Suprapubic skin (tissue), 4 donors: ENCODE measurements at regions not wholly inside any gene's neighbourhood (a gene's known extent, or its start where the extent isn't known, plus 50 kb on each side); places are given as distances from the start of the nearest gene placed in this dataset.

Experiments
- DNase-seq, 2 donors: peaks; one replicate each; pipeline ENCODE4 v3.0.0-alpha.2; 2019; ENCODE audit warnings: low spot score in 2 of 2
- H3K27ac ChIP-seq: fragments of 200-600 bp; sonication (generic); one replicate; pipeline ENCODE4 v1.5.1; 2019
- H3K27me3 ChIP-seq: fragments of 200-600 bp; sonication (generic); one replicate; pipeline ENCODE4 v1.5.1; 2019
- H3K36me3 ChIP-seq: fragments of 200-600 bp; sonication (generic); one replicate; pipeline ENCODE4 v1.5.1; 2019
- H3K4me1 ChIP-seq: fragments of 200-600 bp; sonication (generic); one replicate; pipeline ENCODE4 v1.5.1; 2019
- H3K4me3 ChIP-seq: fragments of 200-600 bp; sonication (generic); one replicate; pipeline ENCODE4 v1.5.1; 2019; ENCODE audit warnings: mild to moderate bottlenecking
- H3K9me3 ChIP-seq: fragments of 200-600 bp; sonication (generic); one replicate; pipeline ENCODE4 v1.5.1; 2019
- EP300 ChIP-seq: sonication (generic); formaldehyde crosslinking; IDR thresholded peaks from one replicate; pipeline ENCODE4 v1.6.1; 2017; ENCODE audit warnings: antibody characterized with exemption
- POLR2A ChIP-seq, 2 donors: fragments of 450-650 bp; IDR thresholded peaks; one replicate each; pipeline ENCODE4 v1.6.1; 2017; ENCODE audit warnings: antibody characterized with exemption in 2 of 2, mild to moderate bottlenecking in 2 of 2, moderate library complexity in 2 of 2
- POLR2AphosphoS5 ChIP-seq, 3 donors: sonication (generic); formaldehyde crosslinking; IDR thresholded peaks; one replicate each; pipeline ENCODE4 v1.6.1; 2017; ENCODE audit warnings: antibody characterized with exemption in 3 of 3
- WGBS: methylation state at CpG from one replicate; pipeline ENCODE4 v1.1.5; 2018; 5-methylcytosine and 5-hydroxymethylcytosine counted together
- TF ChIP-seq, protein P1 (sequence below), 2 donors: fragments of 200-600 bp in 1 of 2; fragments of 450-650 bp in 1 of 2; sonication (generic) in 1 of 2; IDR thresholded peaks; one replicate each; pipeline ENCODE4 v1.5.1; 2016 to 2019; ENCODE audit warnings: antibody characterized with exemption in 2 of 2, mild to moderate bottlenecking in 1 of 2, moderate library complexity in 1 of 2

DNA sequence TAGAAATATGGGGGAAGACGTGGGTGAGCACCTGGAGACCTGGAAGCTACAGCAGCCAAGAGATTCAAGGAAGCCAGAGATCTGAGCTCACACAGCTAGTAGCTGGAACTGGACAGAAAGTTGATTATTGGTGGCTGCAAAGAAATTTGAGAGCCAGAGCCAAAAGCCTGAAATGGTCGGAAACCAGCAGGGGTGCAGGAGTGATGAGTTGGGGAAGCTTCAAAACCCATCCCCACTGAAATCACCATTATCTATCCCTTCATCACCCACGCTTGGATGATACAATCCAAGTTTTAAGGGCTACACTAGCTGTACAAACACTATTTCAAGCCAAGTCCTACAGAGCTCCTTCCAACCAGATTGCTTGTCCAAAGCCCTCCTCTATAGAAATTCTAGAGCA lies 296.1 kb upstream of the NEBL start:
- 82% methylated on average over 3 of the region's 3 CpGs for WGBS
- no peak overlapping the region for H3K4me3 ChIP-seq
- peaks cover 11% of the 10 kb centered on the region for H3K4me1 ChIP-seq
- H3K9me3 ChIP-seq: peaks cover 9% of the 10 kb centered on the region
- TF ChIP-seq, protein P1, sequence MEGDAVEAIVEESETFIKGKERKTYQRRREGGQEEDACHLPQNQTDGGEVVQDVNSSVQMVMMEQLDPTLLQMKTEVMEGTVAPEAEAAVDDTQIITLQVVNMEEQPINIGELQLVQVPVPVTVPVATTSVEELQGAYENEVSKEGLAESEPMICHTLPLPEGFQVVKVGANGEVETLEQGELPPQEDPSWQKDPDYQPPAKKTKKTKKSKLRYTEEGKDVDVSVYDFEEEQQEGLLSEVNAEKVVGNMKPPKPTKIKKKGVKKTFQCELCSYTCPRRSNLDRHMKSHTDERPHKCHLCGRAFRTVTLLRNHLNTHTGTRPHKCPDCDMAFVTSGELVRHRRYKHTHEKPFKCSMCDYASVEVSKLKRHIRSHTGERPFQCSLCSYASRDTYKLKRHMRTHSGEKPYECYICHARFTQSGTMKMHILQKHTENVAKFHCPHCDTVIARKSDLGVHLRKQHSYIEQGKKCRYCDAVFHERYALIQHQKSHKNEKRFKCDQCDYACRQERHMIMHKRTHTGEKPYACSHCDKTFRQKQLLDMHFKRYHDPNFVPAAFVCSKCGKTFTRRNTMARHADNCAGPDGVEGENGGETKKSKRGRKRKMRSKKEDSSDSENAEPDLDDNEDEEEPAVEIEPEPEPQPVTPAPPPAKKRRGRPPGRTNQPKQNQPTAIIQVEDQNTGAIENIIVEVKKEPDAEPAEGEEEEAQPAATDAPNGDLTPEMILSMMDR (IDR thresholded peaks at IDR 0.05): no peak
- no peak for TF ChIP-seq POLR2AphosphoS5 (IDR thresholded peaks at IDR 0.05)
- no peak for TF ChIP-seq POLR2A (IDR thresholded peaks at IDR 0.05)
- no peak for TF ChIP-seq EP300
- no peaks in the 10 kb centered on the region for H3K27me3 ChIP-seq
- no peak for DNase-seq
- H3K27ac ChIP-seq: no peak overlapping the region
- no peaks in the 10 kb centered on the region for H3K36me3 ChIP-seq

DNA sequence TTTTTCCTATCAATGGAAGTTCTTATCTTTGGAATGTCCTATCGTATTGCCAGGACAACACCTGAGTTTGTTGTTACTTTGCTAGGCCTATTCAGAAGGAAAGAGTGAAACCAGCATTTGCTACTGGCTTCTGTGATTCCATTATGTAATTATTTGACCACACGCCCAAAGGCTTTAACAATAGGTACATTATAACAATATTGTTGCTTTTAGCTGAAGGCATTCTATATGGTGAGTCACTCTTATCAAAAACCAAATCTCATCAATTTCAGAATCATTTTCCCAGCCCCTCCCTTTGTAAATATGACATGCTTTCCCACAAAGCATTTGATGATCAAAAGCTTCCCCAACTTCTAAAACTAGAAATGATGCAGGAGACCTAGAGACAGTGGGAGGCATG lies 294.4 kb upstream of the NEBL start:
- no peak for DNase-seq
- H3K4me1 ChIP-seq: peaks cover 11% of the 10 kb centered on the region
- 71% methylated on average over 2 of the region's 2 CpGs for WGBS
- H3K9me3 ChIP-seq: no peaks in the 10 kb centered on the region
- H3K27me3 ChIP-seq: no peaks in the 10 kb centered on the region
- H3K27ac ChIP-seq: peak overlapping the region; percentile 25
- TF ChIP-seq EP300 (no peak), POLR2AphosphoS5 (IDR thresholded peaks at IDR 0.05) (no peak), POLR2A (IDR thresholded peaks at IDR 0.05) (no peak)
- TF ChIP-seq, protein P1 (IDR thresholded peaks at IDR 0.05): no peak
- H3K4me3 ChIP-seq: no peak overlapping the region
- no peaks in the 10 kb centered on the region for H3K36me3 ChIP-seq

DNA sequence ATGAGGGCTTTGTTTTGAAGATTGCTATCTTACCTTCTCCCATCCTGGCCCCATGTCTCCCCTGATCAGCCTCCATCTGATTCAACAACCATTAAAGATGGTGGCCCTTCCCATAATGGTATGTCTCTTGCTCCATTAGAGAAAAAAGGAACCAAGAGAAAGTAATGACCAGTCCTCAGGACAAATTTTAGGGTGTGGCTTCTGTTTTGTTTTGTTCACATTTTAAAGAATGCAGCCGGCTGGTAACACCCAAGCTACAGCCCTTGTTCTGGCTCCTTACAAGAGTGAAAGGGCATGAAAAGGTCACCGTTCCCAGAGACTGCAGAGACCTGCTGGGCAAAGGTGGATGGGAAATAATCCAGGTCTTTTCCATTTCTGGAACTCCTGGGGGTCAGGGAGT lies 287.9 kb upstream of the NEBL start:
- 70% methylated on average over 2 of the region's 2 CpGs for WGBS
- TF ChIP-seq POLR2A (IDR thresholded peaks at IDR 0.05) (no peak), EP300 (no peak), POLR2AphosphoS5 (IDR thresholded peaks at IDR 0.05) (no peak)
- TF ChIP-seq, protein P1 (IDR thresholded peaks at IDR 0.05): no peak
- H3K9me3 ChIP-seq: no peaks in the 10 kb centered on the region

DNA sequence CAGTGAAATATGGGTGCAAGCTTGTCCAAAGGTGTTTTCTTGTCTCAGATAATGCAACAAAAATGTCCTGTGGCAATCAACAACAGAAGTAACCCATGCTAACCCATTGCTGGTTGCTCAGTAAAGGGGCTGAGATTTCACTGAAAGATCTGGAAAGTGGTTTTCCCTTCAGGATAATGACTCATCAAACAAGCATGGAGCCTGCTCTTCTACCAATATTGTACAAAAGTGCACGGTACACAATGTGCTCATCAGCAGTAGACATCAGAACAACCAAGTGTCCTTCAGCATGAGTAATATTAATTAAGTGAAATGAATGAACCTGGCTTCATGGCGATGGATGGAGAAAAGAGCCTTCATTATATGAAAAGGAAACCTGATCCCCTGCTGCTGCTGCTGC lies 287.1 kb upstream of the NEBL start:
- peak overlapping the region; percentile 25 for H3K27ac ChIP-seq
- 56% methylated on average over 2 of the region's 2 CpGs for WGBS
- TF ChIP-seq POLR2AphosphoS5 (IDR thresholded peaks at IDR 0.05) (no peak), POLR2A (IDR thresholded peaks at IDR 0.05) (no peak), EP300 (no peak)
- TF ChIP-seq, protein P1 (IDR thresholded peaks at IDR 0.05): no peak
- no peak overlapping the region for H3K4me3 ChIP-seq
- H3K4me1 ChIP-seq: peaks cover 14% of the 10 kb centered on the region
- H3K9me3 ChIP-seq: no peaks in the 10 kb centered on the region
- DNase-seq: no peak
- no peaks in the 10 kb centered on the region for H3K27me3 ChIP-seq
- H3K36me3 ChIP-seq: no peaks in the 10 kb centered on the region

More for the DNA sequence above, 287.9 kb upstream of the NEBL start:
- Histone ChIP-seq H3K4me1 (peaks cover 14% of the 10 kb centered on the region), H3K27me3 (no peaks in the 10 kb centered on the region), H3K36me3 (no peaks in the 10 kb centered on the region), H3K4me3 (no peak overlapping the region), H3K27ac (peak overlapping the region; percentile 25)
- no peak for DNase-seq

DNA sequence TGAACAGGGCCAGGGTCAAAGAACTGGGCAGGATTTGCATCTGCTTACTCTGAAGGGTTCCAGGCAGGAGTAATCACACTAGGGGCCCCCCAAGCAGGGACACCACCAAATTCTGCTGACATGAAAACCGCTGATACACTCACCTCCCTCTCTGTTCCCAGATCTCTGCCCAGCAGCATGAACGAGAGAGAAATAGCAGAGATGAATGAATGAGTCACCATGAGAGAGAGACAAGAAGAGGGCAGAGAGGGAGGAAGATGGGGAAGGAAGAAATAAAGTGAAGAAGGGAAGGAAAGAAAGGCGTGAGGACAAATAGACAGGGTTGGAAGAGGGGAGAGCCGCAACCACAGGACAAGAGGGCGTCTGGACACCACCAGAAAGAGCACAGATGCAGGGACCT lies 285.9 kb upstream of the NEBL start:
- Histone ChIP-seq H3K36me3 (no peaks in the 10 kb centered on the region), H3K27ac (no peak overlapping the region), H3K4me1 (peaks cover 14% of the 10 kb centered on the region), H3K4me3 (no peak overlapping the region), H3K27me3 (no peaks in the 10 kb centered on the region), H3K9me3 (no peaks in the 10 kb centered on the region)
- DNase-seq: no peak
- TF ChIP-seq POLR2A (IDR thresholded peaks at IDR 0.05): no peak
- TF ChIP-seq POLR2AphosphoS5 (IDR thresholded peaks at IDR 0.05): no peak
- no peak for TF ChIP-seq EP300
- TF ChIP-seq, protein P1 (IDR thresholded peaks at IDR 0.05): no peak
- 82% methylated on average over 5 of the region's 5 CpGs for WGBS
